ENCODE measurements at regions not wholly inside any gene's neighbourhood (a gene's known extent, or its start where the extent isn't known, plus 50 kb on each side); places are given as distances from the start of the nearest gene placed in this dataset.
A peak's percentile ranks its signal among the peaks of the same experiment; 100 is the strongest.

DNA sequence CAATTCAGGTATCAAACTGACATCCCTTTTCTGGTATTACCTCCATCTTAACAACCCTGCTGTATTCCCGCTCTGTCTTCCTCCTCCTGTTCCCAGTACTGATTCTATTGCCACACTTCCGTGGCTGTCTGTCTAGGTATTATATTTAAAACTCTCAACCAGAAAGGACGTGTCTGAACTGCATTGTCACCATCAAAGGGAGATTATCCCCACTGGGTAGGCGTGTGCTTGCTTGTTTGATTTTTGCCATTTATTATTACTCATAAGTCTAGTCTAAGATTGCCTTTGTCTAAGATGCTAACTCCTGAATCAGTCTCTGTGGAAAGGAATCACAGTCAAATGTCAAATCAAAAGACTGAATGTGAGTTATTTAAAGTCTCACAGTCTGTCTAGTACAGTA, 650.1 kb downstream of the KCNT2 start:
- no peak for DNase-seq
- in situ Hi-C loops (cut with HindIII; ENCODE audit: low pct_ligation_motif_present, low pct_unique_long_range_greater_than_20kb, low sequenced_read_pairs) = no loop called here

DNA sequence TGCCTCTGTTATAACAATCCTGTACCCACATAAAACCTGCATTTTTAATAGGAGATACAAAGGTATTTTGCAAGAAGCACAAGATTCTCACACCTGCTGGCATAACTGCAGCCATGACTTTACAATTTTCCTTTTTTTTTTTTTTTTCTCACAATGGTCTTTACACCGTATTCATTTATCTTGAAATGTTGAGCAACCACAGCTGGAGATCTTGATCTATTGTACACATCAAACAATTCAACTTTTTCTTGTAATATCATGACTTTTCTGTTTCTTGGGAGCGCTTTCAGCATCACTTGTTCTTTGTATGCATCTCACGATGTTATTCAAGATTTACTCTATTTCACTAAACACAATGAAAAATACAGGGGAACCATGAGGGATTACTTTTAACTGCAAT, 651.4 kb downstream of the KCNT2 start:
- in situ Hi-C loops (cut with HindIII; ENCODE audit: low pct_ligation_motif_present, low pct_unique_long_range_greater_than_20kb, low sequenced_read_pairs) = no loop called here
- DNase-seq = no peak

DNA sequence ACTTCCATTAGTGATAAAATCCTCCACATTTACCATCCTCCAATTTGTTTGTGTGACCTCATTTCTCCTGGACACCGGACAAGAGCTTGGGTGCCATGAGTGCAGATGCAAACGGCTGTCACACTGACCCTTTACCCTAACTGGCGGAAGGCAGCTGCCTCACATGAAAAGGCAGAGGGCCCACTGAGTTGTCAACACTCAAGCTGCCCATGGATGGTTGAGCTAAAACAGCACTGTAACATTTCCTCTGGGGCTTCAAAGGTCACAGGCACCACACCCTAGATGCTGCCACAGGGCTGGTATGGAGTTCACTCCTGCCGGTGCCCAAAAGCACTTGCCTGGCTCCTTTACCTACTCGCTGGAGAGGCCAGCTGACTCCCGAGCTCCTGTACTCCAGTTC, 653.4 kb downstream of the KCNT2 start:
- no peak for DNase-seq
- in situ Hi-C loops (cut with HindIII; ENCODE audit: low pct_ligation_motif_present, low pct_unique_long_range_greater_than_20kb, low sequenced_read_pairs) = no loop called here

DNA sequence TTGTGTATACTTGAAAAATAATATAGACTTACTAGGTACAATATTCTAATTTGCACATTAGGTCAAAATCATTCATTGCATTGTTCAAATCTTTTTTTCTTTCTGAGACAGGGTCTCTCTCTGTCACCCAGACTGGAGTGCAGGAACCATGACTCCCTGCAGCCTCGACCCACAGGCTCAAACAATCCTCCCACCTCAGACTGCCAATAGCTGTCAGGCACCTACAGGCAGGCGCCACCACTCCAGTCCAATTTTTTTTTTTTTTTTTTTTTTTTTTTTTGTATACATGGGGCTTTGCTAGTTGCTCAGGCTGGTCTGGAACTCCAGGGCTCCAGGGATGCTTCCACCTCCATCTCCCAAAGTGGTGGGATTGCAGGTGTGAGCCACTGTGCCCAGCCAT, 656.9 kb downstream of the KCNT2 start:
- DNase-seq = no peak
- in situ Hi-C loops (cut with HindIII; ENCODE audit: low pct_ligation_motif_present, low pct_unique_long_range_greater_than_20kb, low sequenced_read_pairs) = no loop called here

DNA sequence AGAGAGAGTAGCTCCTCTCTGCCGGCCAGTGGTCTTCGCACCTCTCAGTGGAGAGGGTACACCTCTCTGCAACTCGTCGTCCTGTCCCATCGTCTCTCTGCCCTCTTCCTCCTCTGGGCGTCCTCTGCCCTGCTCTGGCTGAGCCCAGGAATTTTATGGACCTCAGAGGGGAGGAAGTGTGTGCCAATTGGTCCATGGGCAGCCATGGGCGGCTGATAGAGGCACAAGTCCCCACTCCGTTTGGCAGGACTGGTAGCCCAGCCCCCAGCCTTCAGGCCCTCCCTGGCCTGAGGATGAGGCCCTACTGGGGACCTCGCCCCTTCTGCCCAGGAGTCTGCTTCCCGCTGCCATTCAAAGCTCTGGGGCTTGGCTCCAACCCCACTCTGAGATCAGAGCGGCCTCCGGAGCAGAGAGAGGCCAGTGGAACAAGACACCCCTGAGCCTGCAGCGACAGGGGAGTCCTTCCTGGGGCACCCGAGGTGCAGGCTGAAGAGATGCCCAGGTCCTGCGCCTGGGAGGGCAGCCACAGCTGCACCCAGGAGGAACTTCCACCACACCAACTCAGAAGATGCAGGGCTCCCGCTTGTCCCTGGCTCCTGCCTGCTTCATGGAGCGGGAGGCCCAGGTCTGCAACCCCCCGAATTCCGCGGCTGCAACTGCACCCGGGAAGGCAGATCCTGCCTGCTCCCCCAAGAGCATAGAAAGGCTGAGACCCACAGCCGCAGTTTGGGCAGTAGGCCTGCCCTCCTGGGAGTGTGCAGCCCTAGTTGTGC, 659.9 kb downstream of the KCNT2 start:
- no peak for DNase-seq
- in situ Hi-C loops (cut with HindIII; ENCODE audit: low pct_ligation_motif_present, low pct_unique_long_range_greater_than_20kb, low sequenced_read_pairs) = no loop called here

DNA sequence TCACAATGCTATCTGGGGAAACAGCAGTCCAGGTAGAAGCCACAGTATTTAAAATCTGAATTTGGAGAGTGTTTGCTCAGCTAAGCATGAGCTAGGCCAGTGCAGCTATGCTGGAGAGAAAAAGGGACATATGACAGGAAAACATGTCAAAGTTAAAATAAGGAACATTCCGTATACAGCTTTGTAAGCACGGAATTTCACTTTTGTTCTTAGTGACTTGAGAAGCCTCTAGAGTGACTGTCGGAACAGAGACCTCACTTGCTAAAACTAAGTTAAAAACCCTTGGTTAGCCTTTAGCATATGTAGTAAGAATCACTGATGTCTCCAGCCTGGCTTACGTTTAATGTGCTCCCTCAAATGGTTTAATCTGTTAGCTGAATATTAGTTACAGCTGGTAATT, 661.7 kb downstream of the KCNT2 start:
- in situ Hi-C loops (cut with HindIII; ENCODE audit: low pct_ligation_motif_present, low pct_unique_long_range_greater_than_20kb, low sequenced_read_pairs) = no loop called here

DNA sequence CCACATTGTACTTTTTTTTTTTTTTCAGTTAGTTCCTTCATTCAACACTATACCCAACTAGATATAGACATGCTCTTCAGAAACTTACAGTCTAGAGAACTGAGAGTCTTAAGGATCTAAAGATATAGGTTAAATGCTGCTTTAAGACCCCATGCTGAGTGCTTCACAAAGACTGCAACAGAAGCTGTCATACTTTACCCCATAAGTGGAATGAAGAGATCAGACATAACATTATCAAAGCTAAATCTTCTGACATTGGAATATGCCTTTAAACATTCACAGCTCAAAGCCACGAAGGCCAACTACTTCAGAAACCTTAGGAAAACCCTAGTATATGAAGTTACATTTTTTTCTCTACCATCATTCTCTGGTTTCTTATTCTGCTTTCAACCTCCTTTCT, 666.4 kb downstream of the KCNT2 start:
- DNase-seq = no peak
- in situ Hi-C loops (cut with HindIII; ENCODE audit: low pct_ligation_motif_present, low pct_unique_long_range_greater_than_20kb, low sequenced_read_pairs) = no loop called here

More for the DNA sequence above, 661.7 kb downstream of the KCNT2 start:
- DNase-seq = no peak

DNA sequence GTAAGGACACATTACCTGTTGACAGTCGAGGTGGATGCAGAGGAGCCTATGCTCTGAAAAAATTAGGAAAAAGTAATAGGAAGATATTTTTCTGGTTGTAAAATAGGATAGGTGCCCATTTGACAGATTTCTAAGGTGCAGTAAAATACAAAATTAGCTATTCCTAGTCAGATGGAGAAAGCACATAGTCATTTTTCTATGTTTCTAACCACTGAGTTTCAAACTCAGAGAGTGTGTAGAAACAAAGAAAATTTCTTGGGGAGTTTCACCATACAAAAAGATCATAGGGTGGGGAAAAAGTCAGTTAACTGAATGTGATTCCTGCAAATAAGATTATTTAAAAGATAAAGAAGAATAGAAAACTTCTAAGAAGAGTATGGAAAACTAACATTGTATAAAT, 666.9 kb downstream of the KCNT2 start:
- in situ Hi-C loops (cut with HindIII; ENCODE audit: low pct_ligation_motif_present, low pct_unique_long_range_greater_than_20kb, low sequenced_read_pairs) = no loop called here
- DNase-seq = no peak

DNA sequence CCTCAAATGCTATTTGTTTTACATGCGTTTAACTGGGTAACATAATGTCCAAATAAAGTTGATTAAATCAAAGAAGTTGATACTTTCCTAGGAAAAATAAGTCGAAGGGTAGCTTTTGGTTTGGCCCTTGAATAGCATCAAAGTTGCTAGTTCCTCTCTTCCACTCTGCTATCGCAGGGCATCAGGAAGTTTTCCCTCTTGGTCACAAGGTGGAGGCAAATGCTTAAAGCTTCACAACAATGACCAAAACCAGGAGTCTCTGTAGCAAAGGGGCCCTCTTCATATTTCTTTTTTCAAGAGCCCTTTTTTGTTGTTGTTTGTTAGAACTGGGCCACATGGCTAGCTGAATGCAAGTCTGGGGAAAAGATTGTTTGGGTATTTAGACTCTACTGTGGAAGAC, 668.4 kb downstream of the KCNT2 start:
- DNase-seq = peak; percentile 47
- in situ Hi-C loops (cut with HindIII; ENCODE audit: low pct_ligation_motif_present, low pct_unique_long_range_greater_than_20kb, low sequenced_read_pairs) = no loop called here

DNA sequence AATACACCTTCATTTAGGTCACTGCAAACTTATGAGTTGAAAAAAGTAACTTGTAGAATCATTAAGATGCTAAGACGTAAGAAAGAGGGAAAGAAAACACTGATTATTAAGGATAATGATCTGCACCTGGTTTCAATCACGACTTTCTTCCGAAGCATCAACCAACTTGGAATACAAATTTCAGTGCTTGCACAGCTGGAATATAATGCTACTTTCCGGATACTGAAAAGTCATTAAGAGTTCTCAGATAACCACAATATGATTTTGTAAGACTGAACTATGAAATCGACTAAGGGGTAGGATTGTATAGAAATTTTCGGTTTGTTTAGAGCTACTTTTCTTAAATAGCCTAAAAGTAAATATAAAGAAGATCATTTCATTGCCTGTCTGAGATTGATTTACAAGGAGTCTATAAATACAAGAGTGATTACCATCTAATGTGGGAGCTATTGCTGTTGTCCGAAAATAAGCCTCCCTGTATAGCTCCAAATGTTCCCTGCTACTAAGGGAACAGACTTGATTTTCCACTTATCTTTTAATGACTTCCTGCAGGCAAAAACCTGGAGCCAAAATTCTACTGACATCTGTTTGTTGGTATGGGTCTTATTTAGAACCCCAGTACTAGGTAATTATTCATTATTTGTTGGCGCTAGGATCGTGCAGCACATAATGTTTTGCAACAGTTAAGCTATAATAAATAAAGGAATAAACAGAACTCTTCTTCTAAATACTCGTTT, 673.3 kb downstream of the KCNT2 start:
- DNase-seq = no peak
- in situ Hi-C loops (cut with HindIII; ENCODE audit: low pct_ligation_motif_present, low pct_unique_long_range_greater_than_20kb, low sequenced_read_pairs) = no loop called here

DNA sequence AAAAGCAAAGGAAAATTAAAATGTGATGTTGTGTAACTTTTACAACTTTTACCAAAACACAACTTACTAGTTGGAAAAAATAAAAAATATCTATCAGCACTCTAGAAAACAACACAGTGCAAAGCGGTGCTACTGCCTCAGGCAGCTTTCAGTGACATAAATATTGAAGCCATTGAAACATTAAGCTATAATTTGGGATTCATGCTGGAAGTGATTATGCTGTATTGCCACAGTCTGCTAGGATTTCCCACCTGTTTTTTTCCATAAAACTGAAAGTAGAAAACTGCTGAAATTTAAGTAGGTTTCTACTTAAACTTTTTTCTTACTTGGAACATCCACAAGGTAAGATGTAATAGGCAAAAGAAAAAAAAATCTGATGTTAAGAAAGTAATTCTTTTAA, 674.4 kb downstream of the KCNT2 start:
- no peak for DNase-seq
- in situ Hi-C loops (cut with HindIII; ENCODE audit: low pct_ligation_motif_present, low pct_unique_long_range_greater_than_20kb, low sequenced_read_pairs) = no loop called here

DNA sequence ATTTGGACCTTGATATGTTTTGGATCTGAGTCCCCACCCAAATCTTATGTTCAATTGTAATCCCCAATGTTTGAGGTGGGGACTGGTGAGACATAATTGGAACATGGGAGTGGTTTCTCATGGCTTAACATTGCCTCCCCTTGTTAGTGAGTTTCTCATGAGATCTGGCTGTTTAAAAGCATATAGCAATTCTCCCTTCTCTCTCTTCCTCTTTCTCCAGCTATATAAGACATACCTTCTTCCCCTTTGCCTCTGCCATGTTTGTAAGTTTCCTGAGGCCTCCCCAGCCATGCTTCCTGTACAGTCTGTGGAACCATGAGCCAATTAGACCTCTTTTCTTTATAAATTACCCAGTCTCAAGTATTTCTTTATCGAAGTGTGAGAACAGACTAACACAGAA, 692.4 kb downstream of the KCNT2 start:
- in situ Hi-C loops (cut with HindIII; ENCODE audit: low pct_ligation_motif_present, low pct_unique_long_range_greater_than_20kb, low sequenced_read_pairs) = no loop called here
- DNase-seq = no peak

DNA sequence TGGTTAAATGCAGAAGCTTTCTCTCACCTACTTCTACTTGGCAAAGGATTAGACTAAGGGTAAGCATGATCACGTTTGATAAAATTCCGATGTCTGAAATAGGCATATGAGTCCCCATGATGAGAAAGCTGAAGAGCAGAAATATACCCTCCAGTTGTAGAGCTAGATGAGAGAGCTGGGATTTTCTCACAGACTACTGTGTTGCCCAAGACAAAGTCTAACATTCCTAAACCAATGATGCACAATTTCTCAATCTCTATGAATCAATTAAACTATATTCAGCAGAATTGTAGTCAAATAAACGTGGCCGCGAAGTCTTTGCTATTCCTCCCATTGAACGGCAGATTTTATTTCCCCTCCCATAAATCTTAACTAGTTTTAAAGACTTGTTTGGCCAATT, 699.2 kb downstream of the KCNT2 start:
- no peak for DNase-seq
- in situ Hi-C loops (cut with HindIII; ENCODE audit: low pct_ligation_motif_present, low pct_unique_long_range_greater_than_20kb, low sequenced_read_pairs) = no loop called here

DNA sequence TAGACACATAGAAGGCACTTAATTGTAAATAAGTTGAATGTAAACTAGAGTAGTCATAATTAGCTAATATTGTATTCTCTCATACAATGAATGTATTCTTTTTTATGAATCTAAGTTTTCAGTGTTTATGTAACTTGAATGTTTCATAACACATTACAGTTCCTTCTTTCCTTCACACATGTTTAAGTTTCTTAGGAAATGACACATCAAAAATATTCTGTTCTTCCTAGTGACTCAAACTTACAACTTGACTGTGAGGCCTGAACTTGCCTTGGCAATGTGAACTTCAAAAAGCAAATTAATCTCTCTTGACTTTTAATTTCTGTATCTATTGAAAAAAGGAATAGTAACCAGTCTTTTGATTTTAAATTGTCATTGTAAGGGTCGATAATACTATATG, 700.1 kb downstream of the KCNT2 start:
- DNase-seq = no peak
- in situ Hi-C loops (cut with HindIII; ENCODE audit: low pct_ligation_motif_present, low pct_unique_long_range_greater_than_20kb, low sequenced_read_pairs) = no loop called here

DNA sequence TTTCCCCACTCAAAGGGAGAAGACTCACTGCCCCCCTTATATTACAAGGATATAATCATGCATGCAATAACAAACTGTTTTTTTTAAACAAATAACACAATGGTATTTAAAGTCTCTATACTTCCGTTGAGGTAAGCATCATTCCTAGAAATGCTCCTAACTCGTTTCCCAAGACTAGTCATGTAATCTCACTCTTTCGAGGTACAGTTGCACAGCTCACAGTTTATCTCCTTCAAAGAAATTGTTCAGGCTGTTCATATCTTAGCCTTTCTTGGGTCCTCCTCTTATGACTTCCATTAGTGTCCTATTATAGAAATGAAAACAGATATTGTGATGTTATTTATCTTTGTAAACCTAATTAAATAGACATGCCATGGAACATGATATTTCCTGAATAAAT, 705.0 kb downstream of the KCNT2 start:
- no peak for DNase-seq
- in situ Hi-C loops (cut with HindIII; ENCODE audit: low pct_ligation_motif_present, low pct_unique_long_range_greater_than_20kb, low sequenced_read_pairs) = no loop called here

DNA sequence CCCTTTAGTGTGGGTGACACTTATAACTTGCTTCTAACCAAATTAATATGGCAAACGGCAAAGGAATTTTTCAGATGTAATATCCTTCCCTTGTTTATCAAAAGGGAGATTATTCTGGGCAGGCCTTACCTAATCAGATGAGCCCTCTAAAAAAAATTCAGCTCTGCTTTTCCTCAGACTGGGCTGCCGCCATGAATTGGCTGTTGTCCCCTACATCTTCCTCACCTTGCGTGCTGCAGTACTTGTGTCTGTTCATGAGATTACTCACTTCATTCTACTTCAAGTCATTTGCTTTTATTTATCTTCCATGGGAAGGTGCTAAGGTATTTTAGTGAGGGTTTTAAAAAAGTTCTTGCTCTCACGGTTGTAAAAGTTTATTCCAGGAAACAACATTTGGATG, 705.5 kb downstream of the KCNT2 start:
- no peak for DNase-seq
- in situ Hi-C loops (cut with HindIII; ENCODE audit: low pct_ligation_motif_present, low pct_unique_long_range_greater_than_20kb, low sequenced_read_pairs) = no loop called here

DNA sequence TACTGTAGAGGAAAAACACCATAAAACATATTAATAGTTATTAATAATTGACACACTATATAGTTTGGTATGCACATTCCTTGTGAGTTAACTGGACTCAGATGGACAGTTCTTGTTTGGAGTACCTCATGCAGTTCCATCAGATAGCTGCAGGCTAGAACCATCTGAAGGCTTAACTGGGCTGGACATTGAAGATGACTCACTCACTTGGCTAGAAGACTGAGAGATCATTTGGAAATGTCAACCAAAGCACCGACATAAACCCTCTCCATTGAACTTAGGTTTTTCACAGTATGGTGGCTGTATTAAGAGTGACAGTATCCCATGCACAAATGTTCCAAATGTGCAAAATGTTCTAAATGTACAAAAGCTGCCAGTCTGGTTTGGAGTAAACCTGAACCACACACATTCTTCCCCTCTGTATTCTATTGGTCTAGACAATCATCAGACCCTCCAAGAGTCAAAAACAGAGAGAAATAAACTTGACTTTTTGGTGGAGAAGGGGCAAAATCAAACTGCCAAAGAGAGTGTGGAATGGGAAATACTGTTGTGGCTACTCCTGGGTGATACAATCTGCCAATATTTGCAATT, 708.4 kb downstream of the KCNT2 start:
- in situ Hi-C loops (cut with HindIII; ENCODE audit: low pct_ligation_motif_present, low pct_unique_long_range_greater_than_20kb, low sequenced_read_pairs) = no loop called here
- no peak for DNase-seq

DNA sequence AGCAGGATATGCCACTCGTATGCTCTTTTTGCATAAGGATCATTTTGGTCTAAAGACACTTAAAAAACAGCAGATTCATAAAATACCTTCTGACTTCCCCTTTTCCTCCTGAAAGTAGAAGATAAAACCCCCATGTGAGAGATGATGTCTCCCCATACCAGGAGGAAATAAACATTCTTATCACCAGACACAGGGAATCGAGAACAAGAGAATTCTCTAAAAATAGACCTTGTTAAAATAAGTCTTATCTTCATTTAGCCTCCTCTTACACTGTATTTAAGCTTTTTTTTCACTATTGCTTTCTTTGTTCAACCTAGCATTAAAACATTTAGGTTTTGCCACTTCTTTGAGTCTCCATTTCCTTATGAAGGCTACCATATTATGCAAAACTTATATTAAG, 709.3 kb downstream of the KCNT2 start:
- no peak for DNase-seq
- in situ Hi-C loops (cut with HindIII; ENCODE audit: low pct_ligation_motif_present, low pct_unique_long_range_greater_than_20kb, low sequenced_read_pairs) = no loop called here

DNA sequence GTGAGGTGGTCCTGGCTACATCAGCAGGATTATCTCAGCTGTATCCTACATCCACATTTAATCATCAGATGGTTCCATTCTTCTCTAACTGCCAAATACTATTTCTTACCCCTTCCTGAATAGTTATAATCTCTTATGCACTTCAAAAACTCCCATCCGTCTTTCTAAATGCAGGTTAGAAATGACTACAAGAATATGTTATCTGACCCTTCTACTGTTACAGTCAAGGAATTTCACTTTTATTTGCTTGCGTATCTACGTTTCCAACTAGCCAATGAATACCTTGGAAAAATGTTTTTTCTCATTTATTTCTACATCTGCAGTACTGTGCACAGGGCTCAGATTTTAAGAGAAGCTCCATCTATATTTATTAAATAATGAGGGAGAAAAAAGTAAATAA, 709.9 kb downstream of the KCNT2 start:
- DNase-seq = no peak
- in situ Hi-C loops (cut with HindIII; ENCODE audit: low pct_ligation_motif_present, low pct_unique_long_range_greater_than_20kb, low sequenced_read_pairs) = no loop called here

DNA sequence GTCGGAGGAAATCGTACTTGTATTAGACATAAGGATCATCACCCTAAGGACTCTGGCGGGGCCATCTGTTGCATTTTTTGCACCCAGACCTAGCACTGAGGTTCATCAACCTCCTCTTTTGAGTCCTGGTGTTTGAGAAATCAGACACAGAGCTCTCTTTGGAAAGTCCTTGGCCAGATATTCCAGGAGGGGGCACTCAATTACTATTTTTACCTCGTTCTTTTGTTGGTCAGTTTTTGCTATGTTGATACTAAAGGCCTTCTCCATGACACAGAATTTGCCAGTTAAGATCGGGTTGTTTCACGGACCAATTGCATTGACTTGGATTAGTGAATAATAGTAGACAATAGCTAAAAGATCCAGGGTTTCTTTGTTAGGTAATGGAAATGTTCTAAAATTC, 711.2 kb downstream of the KCNT2 start:
- DNase-seq = peak; percentile 24
- in situ Hi-C loops (cut with HindIII; ENCODE audit: low pct_ligation_motif_present, low pct_unique_long_range_greater_than_20kb, low sequenced_read_pairs) = no loop called here
